GM23338 (cell line): ENCODE measurements at regions not wholly inside any gene's neighbourhood (a gene's known extent, or its start where the extent isn't known, plus 50 kb on each side); places are given as distances from the start of the nearest gene placed in this dataset.

Experiments used
- ATAC-seq: fragments of 200-7000 bp; cut with Tn5 transposase; 3 replicates; pipeline ENCODE4 v1.9.1; 2020
- DNase-seq: peaks from one replicate; pipeline ENCODE4 v3.0.0-alpha.2; 2015; ENCODE audit warnings: low spot score
- H2AFZ ChIP-seq: fragments of 200-600 bp; sonication (generic); 2 replicates; pipeline ENCODE4 v1.8.0; 2016; ENCODE audit warnings: antibody characterized with exemption, mild to moderate bottlenecking, moderate library complexity
- H3F3A ChIP-seq: fragments of 200-600 bp; sonication (generic); replicated peaks from 2 replicates; pipeline ENCODE4 v1.8.0; 2017; ENCODE audit warnings: antibody characterized with exemption, mixed run types, low read depth
- H3K27ac ChIP-seq: fragments of 200-600 bp; sonication (generic); 2 replicates; pipeline ENCODE4 v1.6.1; 2016; ENCODE audit warnings: low read depth
- H3K27me3 ChIP-seq: fragments of 200-600 bp; sonication (generic); 2 replicates; pipeline ENCODE4 v1.8.0; 2016; ENCODE audit warnings: mild to moderate bottlenecking, mixed run types, moderate library complexity; ENCODE audit not compliant: insufficient read depth
- H3K36me3 ChIP-seq: fragments of 200-600 bp; sonication (generic); 2 replicates; pipeline ENCODE4 v1.8.0; 2016; ENCODE audit warnings: mild to moderate bottlenecking; ENCODE audit not compliant: insufficient read depth
- H3K4me1 ChIP-seq: fragments of 200-600 bp; sonication (generic); 2 replicates; pipeline ENCODE4 v1.8.0; 2016; ENCODE audit warnings: mild to moderate bottlenecking, moderate library complexity; ENCODE audit not compliant: insufficient read depth
- H3K4me2 ChIP-seq: fragments of 200-600 bp; sonication (generic); 2 replicates; pipeline ENCODE4 v1.7.1; 2017; ENCODE audit warnings: mixed run types
- H3K4me3 ChIP-seq: fragments of 200-600 bp; sonication (generic); 2 replicates; pipeline ENCODE4 v1.6.1; 2016; ENCODE audit warnings: mixed run types
- H3K79me2 ChIP-seq: fragments of 200-600 bp; sonication (generic); replicated peaks from 2 replicates; pipeline ENCODE4 v1.8.0; 2017; ENCODE audit warnings: mild to moderate bottlenecking; ENCODE audit not compliant: insufficient read depth
- H3K9me2 ChIP-seq: fragments of 200-600 bp; sonication (generic); 2 replicates; pipeline ENCODE4 v1.8.0; 2017; ENCODE audit not compliant: insufficient read depth
- H4K20me1 ChIP-seq: fragments of 200-600 bp; sonication (generic); replicated peaks from 2 replicates; pipeline ENCODE4 v1.8.0; 2017; ENCODE audit warnings: mild to moderate bottlenecking; ENCODE audit not compliant: insufficient read depth
- H3K27ac Mint-ChIP-seq: 2 replicates; pipeline ENCODE4 v1.8.0; 2020; ENCODE audit warnings: inconsistent platforms, mild to moderate bottlenecking, moderate library complexity, mixed read lengths
- H3K27me3 Mint-ChIP-seq: 3 replicates; pipeline ENCODE4 v1.8.0; 2022; ENCODE audit warnings: low read depth, mild to moderate bottlenecking, moderate library complexity, mixed read lengths, inconsistent platforms; ENCODE audit not compliant: insufficient read depth, poor library complexity
- H3K36me3 Mint-ChIP-seq: 3 replicates; pipeline ENCODE4 v1.8.0; 2021; ENCODE audit warnings: low read depth, mild to moderate bottlenecking, inconsistent platforms, moderate library complexity, mixed read lengths
- H3K4me1 Mint-ChIP-seq: 3 replicates; pipeline ENCODE4 v1.8.0; 2020; ENCODE audit warnings: mild to moderate bottlenecking, inconsistent platforms, mixed read lengths
- H3K4me3 Mint-ChIP-seq: 3 replicates; pipeline ENCODE4 v1.8.0; 2021; ENCODE audit warnings: moderate library complexity, mild to moderate bottlenecking, inconsistent platforms, mixed read lengths
- H3K9me3 Mint-ChIP-seq: 3 replicates; pipeline ENCODE4 v1.8.0; 2020; ENCODE audit warnings: moderate library complexity, mild to moderate bottlenecking, inconsistent platforms, mixed read lengths
- CREB1 ChIP-seq: fragments of 250-450 bp; sonication (Bioruptor Pico); IDR thresholded peaks from 2 replicates; pipeline ENCODE4 v1.5.0; 2020; ENCODE audit warnings: low read depth, mild to moderate bottlenecking, moderate library complexity
- ETS1 ChIP-seq: IDR thresholded peaks from 2 replicates; pipeline ENCODE4 v1.6.1; 2016; ENCODE audit warnings: antibody characterized with exemption
- EZH2phosphoT487 ChIP-seq: fragments of 200-600 bp; sonication (generic); IDR thresholded peaks from one replicate; pipeline ENCODE4 v1.8.1; 2018; ENCODE audit warnings: antibody characterized with exemption; ENCODE audit not compliant: unreplicated experiment
- JUNB ChIP-seq: IDR thresholded peaks from one replicate; pipeline ENCODE4 v1.6.1; 2016; ENCODE audit warnings: antibody characterized with exemption; ENCODE audit not compliant: unreplicated experiment
- NANOG ChIP-seq: IDR thresholded peaks from 2 replicates; pipeline ENCODE4 v1.6.1; 2016; ENCODE audit warnings: antibody characterized with exemption, borderline replicate concordance
- POLR2AphosphoS5 ChIP-seq: IDR thresholded peaks from 2 replicates; pipeline ENCODE4 v1.6.1; 2016; ENCODE audit warnings: antibody characterized with exemption, low read depth
- REST ChIP-seq: IDR thresholded peaks from one replicate; pipeline ENCODE4 v1.6.1; 2018; ENCODE audit warnings: antibody characterized with exemption; ENCODE audit not compliant: unreplicated experiment
- TF ChIP-seq, protein P1 (sequence below): fragments of 250-450 bp; sonication (Bioruptor Pico); IDR thresholded peaks from 2 replicates; pipeline ENCODE4 v1.5.0; 2020; ENCODE audit warnings: mild to moderate bottlenecking, moderate library complexity

DNA sequence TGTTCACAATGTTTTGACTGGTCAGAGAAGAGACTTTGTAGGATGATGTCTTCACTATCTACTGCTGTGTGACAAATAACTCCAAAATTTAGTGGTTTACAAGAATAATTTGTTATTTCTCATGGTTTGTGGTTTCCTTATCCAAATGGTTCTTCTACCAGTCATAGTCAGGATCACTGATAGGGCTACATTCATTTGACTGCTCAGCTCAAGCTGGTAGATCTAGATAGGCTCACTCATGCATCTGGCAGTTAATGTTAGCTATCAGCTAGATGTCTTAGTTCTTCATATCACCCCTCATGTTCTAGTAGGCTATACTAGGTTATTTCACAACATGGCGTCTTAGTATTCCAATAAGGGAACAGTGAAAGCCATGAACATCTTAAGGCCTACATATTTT lies 131.0 kb downstream of the ID4 start (continued):
- TF ChIP-seq, protein P1, sequence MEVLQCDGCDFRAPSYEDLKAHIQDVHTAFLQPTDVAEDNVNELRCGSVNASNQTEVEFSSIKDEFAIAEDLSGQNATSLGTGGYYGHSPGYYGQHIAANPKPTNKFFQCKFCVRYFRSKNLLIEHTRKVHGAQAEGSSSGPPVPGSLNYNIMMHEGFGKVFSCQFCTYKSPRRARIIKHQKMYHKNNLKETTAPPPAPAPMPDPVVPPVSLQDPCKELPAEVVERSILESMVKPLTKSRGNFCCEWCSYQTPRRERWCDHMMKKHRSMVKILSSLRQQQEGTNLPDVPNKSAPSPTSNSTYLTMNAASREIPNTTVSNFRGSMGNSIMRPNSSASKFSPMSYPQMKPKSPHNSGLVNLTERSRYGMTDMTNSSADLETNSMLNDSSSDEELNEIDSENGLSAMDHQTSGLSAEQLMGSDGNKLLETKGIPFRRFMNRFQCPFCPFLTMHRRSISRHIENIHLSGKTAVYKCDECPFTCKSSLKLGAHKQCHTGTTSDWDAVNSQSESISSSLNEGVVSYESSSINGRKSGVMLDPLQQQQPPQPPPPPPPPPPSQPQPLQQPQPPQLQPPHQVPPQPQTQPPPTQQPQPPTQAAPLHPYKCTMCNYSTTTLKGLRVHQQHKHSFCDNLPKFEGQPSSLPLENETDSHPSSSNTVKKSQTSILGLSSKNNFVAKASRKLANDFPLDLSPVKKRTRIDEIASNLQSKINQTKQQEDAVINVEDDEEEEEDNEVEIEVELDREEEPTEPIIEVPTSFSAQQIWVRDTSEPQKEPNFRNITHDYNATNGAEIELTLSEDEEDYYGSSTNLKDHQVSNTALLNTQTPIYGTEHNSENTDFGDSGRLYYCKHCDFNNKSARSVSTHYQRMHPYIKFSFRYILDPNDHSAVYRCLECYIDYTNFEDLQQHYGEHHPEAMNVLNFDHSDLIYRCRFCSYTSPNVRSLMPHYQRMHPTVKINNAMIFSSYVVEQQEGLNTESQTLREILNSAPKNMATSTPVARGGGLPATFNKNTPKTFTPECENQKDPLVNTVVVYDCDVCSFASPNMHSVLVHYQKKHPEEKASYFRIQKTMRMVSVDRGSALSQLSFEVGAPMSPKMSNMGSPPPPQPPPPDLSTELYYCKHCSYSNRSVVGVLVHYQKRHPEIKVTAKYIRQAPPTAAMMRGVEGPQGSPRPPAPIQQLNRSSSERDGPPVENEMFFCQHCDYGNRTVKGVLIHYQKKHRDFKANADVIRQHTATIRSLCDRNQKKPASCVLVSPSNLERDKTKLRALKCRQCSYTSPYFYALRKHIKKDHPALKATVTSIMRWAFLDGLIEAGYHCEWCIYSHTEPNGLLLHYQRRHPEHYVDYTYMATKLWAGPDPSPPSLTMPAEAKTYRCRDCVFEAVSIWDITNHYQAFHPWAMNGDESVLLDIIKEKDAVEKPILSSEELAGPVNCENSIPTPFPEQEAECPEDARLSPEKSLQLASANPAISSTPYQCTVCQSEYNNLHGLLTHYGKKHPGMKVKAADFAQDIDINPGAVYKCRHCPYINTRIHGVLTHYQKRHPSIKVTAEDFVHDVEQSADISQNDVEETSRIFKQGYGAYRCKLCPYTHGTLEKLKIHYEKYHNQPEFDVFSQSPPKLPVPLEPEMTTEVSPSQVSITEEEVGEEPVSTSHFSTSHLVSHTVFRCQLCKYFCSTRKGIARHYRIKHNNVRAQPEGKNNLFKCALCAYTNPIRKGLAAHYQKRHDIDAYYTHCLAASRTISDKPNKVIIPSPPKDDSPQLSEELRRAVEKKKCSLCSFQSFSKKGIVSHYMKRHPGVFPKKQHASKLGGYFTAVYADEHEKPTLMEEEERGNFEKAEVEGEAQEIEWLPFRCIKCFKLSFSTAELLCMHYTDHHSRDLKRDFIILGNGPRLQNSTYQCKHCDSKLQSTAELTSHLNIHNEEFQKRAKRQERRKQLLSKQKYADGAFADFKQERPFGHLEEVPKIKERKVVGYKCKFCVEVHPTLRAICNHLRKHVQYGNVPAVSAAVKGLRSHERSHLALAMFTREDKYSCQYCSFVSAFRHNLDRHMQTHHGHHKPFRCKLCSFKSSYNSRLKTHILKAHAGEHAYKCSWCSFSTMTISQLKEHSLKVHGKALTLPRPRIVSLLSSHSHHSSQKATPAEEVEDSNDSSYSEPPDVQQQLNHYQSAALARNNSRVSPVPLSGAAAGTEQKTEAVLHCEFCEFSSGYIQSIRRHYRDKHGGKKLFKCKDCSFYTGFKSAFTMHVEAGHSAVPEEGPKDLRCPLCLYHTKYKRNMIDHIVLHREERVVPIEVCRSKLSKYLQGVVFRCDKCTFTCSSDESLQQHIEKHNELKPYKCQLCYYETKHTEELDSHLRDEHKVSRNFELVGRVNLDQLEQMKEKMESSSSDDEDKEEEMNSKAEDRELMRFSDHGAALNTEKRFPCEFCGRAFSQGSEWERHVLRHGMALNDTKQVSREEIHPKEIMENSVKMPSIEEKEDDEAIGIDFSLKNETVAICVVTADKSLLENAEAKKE = no peak

- Histone ChIP-seq H4K20me1 (no peaks in the 10 kb centered on the region), H2AFZ (no peak overlapping the region), H3K27ac (no peak overlapping the region), H3K36me3 (no peaks in the 10 kb centered on the region), H3K27me3 (no peaks in the 10 kb centered on the region), H3K4me2 (no peak overlapping the region), H3K4me3 (no peak overlapping the region), H3K4me1 (no peaks in the 10 kb centered on the region), H3F3A (no peaks in the 10 kb centered on the region), H3K9me2 (0 out of 2 replicates have a peak, but pooled peaks cover 3% of the 10 kb centered on the region), H3K79me2 (no peaks in the 10 kb centered on the region)
- ATAC-seq (no peak), DNase-seq (no peak)
- Mint-ChIP-seq H3K9me3 (no peaks in the 10 kb centered on the region), H3K27me3 (no peaks in the 10 kb centered on the region), H3K36me3 (no peaks in the 10 kb centered on the region), H3K27ac (no peak overlapping the region), H3K4me1 (no peaks in the 10 kb centered on the region), H3K4me3 (no peak overlapping the region)
- TF ChIP-seq CREB1 (no peak), JUNB (no peak), NANOG (no peak), REST (no peak), ETS1 (no peak), EZH2phosphoT487 (no peak), POLR2AphosphoS5 (no peak)
These were observed 135.1 kb downstream of the ID4 start for GRCh38 chr6:19972221-19972620.
